Breast epithelium (tissue), 3 donors: ENCODE measurements at regions not wholly inside any gene's neighbourhood (a gene's known extent, or its start where the extent isn't known, plus 50 kb on each side); places are given as distances from the start of the nearest gene placed in this dataset.

ENCODE experiments used
- CTCF ChIP-seq, 3 donors: fragments of 450-650 bp; IDR thresholded peaks; one replicate each; pipeline ENCODE4 v1.5.1; 2016 to 2017; ENCODE audit warnings: antibody characterized with exemption in 3 of 3, mild to moderate bottlenecking in 3 of 3, moderate library complexity in 3 of 3
- POLR2A ChIP-seq: fragments of 450-650 bp; IDR thresholded peaks from one replicate; pipeline ENCODE4 v1.6.1; 2016; ENCODE audit warnings: antibody characterized with exemption, mild to moderate bottlenecking, moderate library complexity

GRCh38 chr2:48043746-48044145 is 137.4 kb upstream of the FBXO11 start:
- TF ChIP-seq CTCF (IDR thresholded peaks at IDR 0.05) (no peak), POLR2A (no peak)
